Naive B cell (primary cell): ENCODE measurements at regions not wholly inside any gene's neighbourhood (a gene's known extent, or its start where the extent isn't known, plus 50 kb on each side); places are given as distances from the start of the nearest gene placed in this dataset.

Experiments used
- ATAC-seq, 2 donors: fragments of 150-1000 bp; cut with Tn5 transposase; 2 replicates each; pipeline ENCODE4 v1.10.0; 2021; ENCODE audit warnings: low read depth in 2 of 2, mild to moderate bottlenecking in 2 of 2, moderate library complexity in 2 of 2
- DNase-seq: peaks from one replicate; pipeline ENCODE4 v3.0.0; 2022
- H3K27ac Mint-ChIP-seq, 6 donors: one replicate each; pipeline ENCODE4 v1.8.0; 2020 to 2022; ENCODE audit warnings: mild to moderate bottlenecking in 6 of 6, mixed read lengths in 6 of 6, moderate library complexity in 5 of 6, inconsistent platforms in 2 of 6
- H3K27me3 Mint-ChIP-seq, 3 donors: one replicate each; pipeline ENCODE4 v1.8.0; 2021 to 2022; ENCODE audit warnings: mixed read lengths in 3 of 3, mild to moderate bottlenecking in 1 of 3
- H3K36me3 Mint-ChIP-seq, 2 donors: one replicate each; pipeline ENCODE4 v1.8.0; 2020 to 2022; ENCODE audit warnings: mixed read lengths in 2 of 2, inconsistent platforms in 1 of 2, mild to moderate bottlenecking in 1 of 2
- H3K4me1 Mint-ChIP-seq, 3 donors: one replicate each; pipeline ENCODE4 v1.8.0; 2020 to 2022; ENCODE audit warnings: mixed read lengths in 3 of 3, inconsistent platforms in 1 of 3, mild to moderate bottlenecking in 1 of 3, moderate library complexity in 1 of 3
- H3K4me3 Mint-ChIP-seq, 8 donors: one replicate each; pipeline ENCODE4 v1.8.0; 2020 to 2022; ENCODE audit warnings: mild to moderate bottlenecking in 8 of 8, mixed read lengths in 8 of 8, moderate library complexity in 8 of 8, inconsistent platforms in 2 of 8
- H3K9me3 Mint-ChIP-seq, 7 donors: one replicate each; pipeline ENCODE4 v1.8.0; 2020 to 2022; ENCODE audit warnings: mixed read lengths in 7 of 7, mild to moderate bottlenecking in 5 of 7, inconsistent platforms in 2 of 7, moderate library complexity in 1 of 7

- ATAC-seq (no peak), DNase-seq (no peak)
- Mint-ChIP-seq H3K27ac (no peak overlapping the region), H3K36me3 (no peaks in the 10 kb centered on the region), H3K4me3 (no peak overlapping the region), H3K27me3 (no peaks in the 10 kb centered on the region), H3K4me1 (no peaks in the 10 kb centered on the region), H3K9me3 (peaks cover 0 to 8% (median 0%) of the 10 kb centered on the region in 7 donors)
These were observed 474.9 kb upstream of the GJE1 start for GRCh38 chr6:141657812-141658211.

- Mint-ChIP-seq H3K27ac (peak overlapping the region in 1 of 6 donors; percentile 79), H3K4me3 (no peak overlapping the region), H3K9me3 (peaks cover 0 to 8% (median 0%) of the 10 kb centered on the region in 7 donors), H3K27me3 (no peaks in the 10 kb centered on the region), H3K4me1 (no peaks in the 10 kb centered on the region), H3K36me3 (no peaks in the 10 kb centered on the region)
- ATAC-seq (no peak), DNase-seq (no peak)
These were observed 479.1 kb upstream of the GJE1 start for GRCh38 chr6:141653590-141653989.

GRCh38 chr6:141641951-141642350 is 490.8 kb upstream of the GJE1 start:
- Mint-ChIP-seq H3K36me3 (no peaks in the 10 kb centered on the region), H3K4me1 (no peaks in the 10 kb centered on the region), H3K27ac (no peak overlapping the region), H3K27me3 (no peaks in the 10 kb centered on the region), H3K9me3 (no peaks in the 10 kb centered on the region), H3K4me3 (no peak overlapping the region)
- ATAC-seq (no peak), DNase-seq (no peak)

- DNase-seq (no peak), ATAC-seq (no peak)
- H3K27ac Mint-ChIP-seq: no peak overlapping the region
- H3K4me3 Mint-ChIP-seq: no peak overlapping the region
- no peaks in the 10 kb centered on the region for H3K36me3 Mint-ChIP-seq
- no peaks in the 10 kb centered on the region for H3K4me1 Mint-ChIP-seq
- H3K9me3 Mint-ChIP-seq: no peaks in the 10 kb centered on the region
- H3K27me3 Mint-ChIP-seq: no peaks in the 10 kb centered on the region
These were observed 491.3 kb upstream of the GJE1 start for GRCh38 chr6:141641406-141641805.

- Mint-ChIP-seq H3K27me3 (no peaks in the 10 kb centered on the region), H3K9me3 (no peaks in the 10 kb centered on the region), H3K36me3 (no peaks in the 10 kb centered on the region), H3K4me3 (no peak overlapping the region), H3K27ac (no peak overlapping the region), H3K4me1 (no peaks in the 10 kb centered on the region)
- ATAC-seq: no peak
- no peak for DNase-seq
These were observed 497.1 kb upstream of the GJE1 start for GRCh38 chr6:141635621-141636020.

- DNase-seq (no peak), ATAC-seq (no peak)
- H3K9me3 Mint-ChIP-seq: no peaks in the 10 kb centered on the region
- H3K27ac Mint-ChIP-seq: no peak overlapping the region
- H3K36me3 Mint-ChIP-seq: no peaks in the 10 kb centered on the region
- no peaks in the 10 kb centered on the region for H3K27me3 Mint-ChIP-seq
- no peak overlapping the region for H3K4me3 Mint-ChIP-seq
- H3K4me1 Mint-ChIP-seq: no peaks in the 10 kb centered on the region
These were observed 498.5 kb upstream of the GJE1 start for GRCh38 chr6:141634269-141634668.

GRCh38 chr6:141624301-141624700 is 508.4 kb upstream of the GJE1 start:
- no peaks in the 10 kb centered on the region for H3K36me3 Mint-ChIP-seq
- H3K27ac Mint-ChIP-seq: no peak overlapping the region
- ATAC-seq: no peak
- H3K4me1 Mint-ChIP-seq: no peaks in the 10 kb centered on the region
- H3K9me3 Mint-ChIP-seq: peaks cover 0 to 13% (median 3%) of the 10 kb centered on the region in 7 donors
- DNase-seq: no peak
- no peaks in the 10 kb centered on the region for H3K27me3 Mint-ChIP-seq
- H3K4me3 Mint-ChIP-seq: no peak overlapping the region

- Mint-ChIP-seq H3K27ac (no peak overlapping the region), H3K36me3 (no peaks in the 10 kb centered on the region), H3K9me3 (peaks cover 0 to 3% (median 0%) of the 10 kb centered on the region in 7 donors), H3K4me1 (no peaks in the 10 kb centered on the region), H3K4me3 (no peak overlapping the region), H3K27me3 (no peaks in the 10 kb centered on the region)
- ATAC-seq (no peak), DNase-seq (no peak)
These were observed 514.5 kb upstream of the GJE1 start for GRCh38 chr6:141618180-141618581.

- no peak for ATAC-seq
- no peaks in the 10 kb centered on the region for H3K36me3 Mint-ChIP-seq
- H3K27ac Mint-ChIP-seq: no peak overlapping the region
- peaks cover 0 to 5% (median 0%) of the 10 kb centered on the region in 3 donors for H3K27me3 Mint-ChIP-seq
- DNase-seq: no peak
- peaks cover 0 to 18% (median 6%) of the 10 kb centered on the region in 7 donors for H3K9me3 Mint-ChIP-seq
- H3K4me1 Mint-ChIP-seq: no peaks in the 10 kb centered on the region
- no peak overlapping the region for H3K4me3 Mint-ChIP-seq
These were observed 522.0 kb upstream of the GJE1 start for GRCh38 chr6:141610741-141611140.

- no peak for ATAC-seq
These were observed 524.8 kb upstream of the GJE1 start for GRCh38 chr6:141607956-141608355.

GRCh38 chr6:141598487-141598886 is 534.2 kb upstream of the GJE1 start:
- DNase-seq (no peak), ATAC-seq (no peak)
- Mint-ChIP-seq H3K9me3 (peaks cover 0 to 7% (median 0%) of the 10 kb centered on the region in 7 donors), H3K27ac (no peak overlapping the region), H3K36me3 (no peaks in the 10 kb centered on the region), H3K27me3 (no peaks in the 10 kb centered on the region), H3K4me3 (no peak overlapping the region), H3K4me1 (no peaks in the 10 kb centered on the region)

More at GRCh38 chr6:141607956-141608355, 524.8 kb upstream of the GJE1 start:
- Mint-ChIP-seq H3K27me3 (peaks cover 0 to 5% (median 0%) of the 10 kb centered on the region in 3 donors), H3K4me1 (no peaks in the 10 kb centered on the region), H3K36me3 (no peaks in the 10 kb centered on the region), H3K4me3 (no peak overlapping the region), H3K9me3 (peaks cover 5 to 18% (median 8%) of the 10 kb centered on the region in 7 donors), H3K27ac (no peak overlapping the region)
- no peak for DNase-seq

GRCh38 chr6:141594874-141595273 is 537.9 kb upstream of the GJE1 start:
- H3K36me3 Mint-ChIP-seq: no peaks in the 10 kb centered on the region

GRCh38 chr6:141593311-141593710 is 539.4 kb upstream of the GJE1 start:
- H3K4me1 Mint-ChIP-seq: no peaks in the 10 kb centered on the region
- H3K27me3 Mint-ChIP-seq: no peaks in the 10 kb centered on the region
- no peak for DNase-seq
- no peaks in the 10 kb centered on the region for H3K36me3 Mint-ChIP-seq
- no peak overlapping the region for H3K27ac Mint-ChIP-seq
- H3K4me3 Mint-ChIP-seq: no peak overlapping the region
- no peak for ATAC-seq
- H3K9me3 Mint-ChIP-seq: no peaks in the 10 kb centered on the region

More at GRCh38 chr6:141594874-141595273, 537.9 kb upstream of the GJE1 start:
- no peak overlapping the region for H3K27ac Mint-ChIP-seq
- peaks cover 0 to 5% (median 0%) of the 10 kb centered on the region in 7 donors for H3K9me3 Mint-ChIP-seq
- H3K27me3 Mint-ChIP-seq: no peaks in the 10 kb centered on the region
- no peak overlapping the region for H3K4me3 Mint-ChIP-seq
- DNase-seq (no peak), ATAC-seq (no peak)
- no peaks in the 10 kb centered on the region for H3K4me1 Mint-ChIP-seq

GRCh38 chr6:141587482-141588266 is 545.1 kb upstream of the GJE1 start:
- no peak for DNase-seq
- H3K4me3 Mint-ChIP-seq: no peak overlapping the region
- H3K4me1 Mint-ChIP-seq: no peaks in the 10 kb centered on the region
- H3K36me3 Mint-ChIP-seq: no peaks in the 10 kb centered on the region
- no peaks in the 10 kb centered on the region for H3K27me3 Mint-ChIP-seq
- no peak overlapping the region for H3K27ac Mint-ChIP-seq
- H3K9me3 Mint-ChIP-seq: no peaks in the 10 kb centered on the region
- no peak for ATAC-seq
